ENCODE measurements at regions not wholly inside any gene's neighbourhood (a gene's known extent, or its start where the extent isn't known, plus 50 kb on each side); places are given as distances from the start of the nearest gene placed in this dataset.

GRCh38 chr18:43570593-43570992 lies 293.3 kb upstream of the SYT4 start:
- DNase-seq (ENCODE audit: extremely low read depth in 1 of 2, low read depth in 1 of 2) = no peak

- DNase-seq (ENCODE audit: extremely low read depth in 1 of 2, low read depth in 1 of 2) = no peak
These were observed 293.9 kb upstream of the SYT4 start for GRCh38 chr18:43571078-43571689.

- DNase-seq (ENCODE audit: extremely low read depth in 1 of 2, low read depth in 1 of 2) = no peak
These were observed 294.9 kb upstream of the SYT4 start for GRCh38 chr18:43572163-43572562.

GRCh38 chr18:43574974-43575373 lies 297.7 kb upstream of the SYT4 start:
- DNase-seq (ENCODE audit: extremely low read depth in 1 of 2, low read depth in 1 of 2) = no peak

- DNase-seq (ENCODE audit: extremely low read depth in 1 of 2, low read depth in 1 of 2) = no peak
These were observed 300.9 kb upstream of the SYT4 start for GRCh38 chr18:43578211-43578610.

GRCh38 chr18:43578706-43579105 lies 301.4 kb upstream of the SYT4 start:
- DNase-seq (ENCODE audit: extremely low read depth in 1 of 2, low read depth in 1 of 2) = no peak

GRCh38 chr18:43581936-43582519 lies 304.7 kb upstream of the SYT4 start:
- DNase-seq (ENCODE audit: extremely low read depth in 1 of 2, low read depth in 1 of 2) = no peak

- DNase-seq (ENCODE audit: extremely low read depth in 1 of 2, low read depth in 1 of 2) = no peak
These were observed 310.4 kb upstream of the SYT4 start for GRCh38 chr18:43587538-43588153.

- no peak for DNase-seq (ENCODE audit: extremely low read depth in 1 of 2, low read depth in 1 of 2)
These were observed 311.5 kb upstream of the SYT4 start for GRCh38 chr18:43588838-43589237.

- no peak for DNase-seq (ENCODE audit: extremely low read depth in 1 of 2, low read depth in 1 of 2)
These were observed 312.4 kb upstream of the SYT4 start for GRCh38 chr18:43589611-43590151.

GRCh38 chr18:43590182-43590903 lies 313.1 kb upstream of the SYT4 start:
- DNase-seq (ENCODE audit: extremely low read depth in 1 of 2, low read depth in 1 of 2) = no peak

GRCh38 chr18:43592269-43592668 lies 315.0 kb upstream of the SYT4 start:
- DNase-seq (ENCODE audit: extremely low read depth in 1 of 2, low read depth in 1 of 2) = no peak

- no peak for DNase-seq (ENCODE audit: extremely low read depth in 1 of 2, low read depth in 1 of 2)
These were observed 318.9 kb upstream of the SYT4 start for GRCh38 chr18:43596105-43596712.

GRCh38 chr18:43601432-43601831 lies 324.1 kb upstream of the SYT4 start:
- DNase-seq (ENCODE audit: extremely low read depth in 1 of 2, low read depth in 1 of 2) = no peak

GRCh38 chr18:43605224-43605623 lies 327.9 kb upstream of the SYT4 start:
- no peak for DNase-seq (ENCODE audit: extremely low read depth in 1 of 2, low read depth in 1 of 2)

GRCh38 chr18:43606795-43607194 lies 329.5 kb upstream of the SYT4 start:
- no peak for DNase-seq (ENCODE audit: extremely low read depth in 1 of 2, low read depth in 1 of 2)

- DNase-seq (ENCODE audit: extremely low read depth in 1 of 2, low read depth in 1 of 2) = no peak
These were observed 343.6 kb upstream of the SYT4 start for GRCh38 chr18:43620936-43621335.

- no peak for DNase-seq (ENCODE audit: extremely low read depth in 1 of 2, low read depth in 1 of 2)
These were observed 344.7 kb upstream of the SYT4 start for GRCh38 chr18:43622024-43622423.

- no peak for DNase-seq (ENCODE audit: extremely low read depth in 1 of 2, low read depth in 1 of 2)
These were observed 348.3 kb upstream of the SYT4 start for GRCh38 chr18:43625582-43625981.

- no peak for DNase-seq (ENCODE audit: extremely low read depth in 1 of 2, low read depth in 1 of 2)
These were observed 350.7 kb upstream of the SYT4 start for GRCh38 chr18:43627848-43628530.

GRCh38 chr18:43634994-43635393 lies 357.7 kb upstream of the SYT4 start:
- no peak for DNase-seq (ENCODE audit: extremely low read depth in 1 of 2, low read depth in 1 of 2)

Data from activated CD8-positive, alpha-beta memory T cell treated with anti-CD3 and anti-CD28 coated beads for 1 hour (primary cell).